PC-3 (cell line): ENCODE measurements at regions not wholly inside any gene's neighbourhood (a gene's known extent, or its start where the extent isn't known, plus 50 kb on each side); places are given as distances from the start of the nearest gene placed in this dataset.

ENCODE experiments used
- EZH2 ChIP-seq: fragments of 300-600 bp; sonication (generic); IDR thresholded peaks from one replicate; pipeline ENCODE4 v1.6.1; 2017; ENCODE audit warnings: antibody characterized with exemption, mild to moderate bottlenecking, low read length; ENCODE audit not compliant: unreplicated experiment
- TF ChIP-seq, protein P1 (sequence below): fragments of 300-600 bp; sonication (generic); conservative IDR thresholded peaks from 2 replicates; pipeline ENCODE4 v1.5.1; 2017; ENCODE audit warnings: antibody characterized with exemption, low read depth, mild to moderate bottlenecking, low read length

DNA sequence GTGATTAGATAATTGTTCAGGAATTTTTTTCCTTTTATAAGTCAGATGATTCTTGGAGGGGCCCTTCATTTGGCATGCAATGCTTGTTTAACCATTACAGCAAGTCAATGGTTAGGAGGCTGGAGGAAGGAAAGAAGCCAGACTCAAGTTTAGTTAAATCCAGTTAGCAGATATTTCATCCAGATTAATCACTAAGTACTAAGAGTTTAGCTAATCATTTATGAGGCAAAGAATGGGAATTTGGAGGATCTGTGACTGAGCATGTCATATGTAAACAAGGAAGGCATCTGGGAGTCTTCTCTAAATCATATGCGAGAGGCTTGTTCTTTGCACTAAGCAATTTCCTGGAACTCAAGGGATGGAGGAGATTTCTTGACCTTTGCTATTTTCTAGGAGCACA, 145.3 kb upstream of the SGCD start:
- TF ChIP-seq, protein P1, sequence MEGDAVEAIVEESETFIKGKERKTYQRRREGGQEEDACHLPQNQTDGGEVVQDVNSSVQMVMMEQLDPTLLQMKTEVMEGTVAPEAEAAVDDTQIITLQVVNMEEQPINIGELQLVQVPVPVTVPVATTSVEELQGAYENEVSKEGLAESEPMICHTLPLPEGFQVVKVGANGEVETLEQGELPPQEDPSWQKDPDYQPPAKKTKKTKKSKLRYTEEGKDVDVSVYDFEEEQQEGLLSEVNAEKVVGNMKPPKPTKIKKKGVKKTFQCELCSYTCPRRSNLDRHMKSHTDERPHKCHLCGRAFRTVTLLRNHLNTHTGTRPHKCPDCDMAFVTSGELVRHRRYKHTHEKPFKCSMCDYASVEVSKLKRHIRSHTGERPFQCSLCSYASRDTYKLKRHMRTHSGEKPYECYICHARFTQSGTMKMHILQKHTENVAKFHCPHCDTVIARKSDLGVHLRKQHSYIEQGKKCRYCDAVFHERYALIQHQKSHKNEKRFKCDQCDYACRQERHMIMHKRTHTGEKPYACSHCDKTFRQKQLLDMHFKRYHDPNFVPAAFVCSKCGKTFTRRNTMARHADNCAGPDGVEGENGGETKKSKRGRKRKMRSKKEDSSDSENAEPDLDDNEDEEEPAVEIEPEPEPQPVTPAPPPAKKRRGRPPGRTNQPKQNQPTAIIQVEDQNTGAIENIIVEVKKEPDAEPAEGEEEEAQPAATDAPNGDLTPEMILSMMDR: no peak
- TF ChIP-seq EZH2: no peak
